RWPE2 (cell line): ENCODE measurements at regions not wholly inside any gene's neighbourhood (a gene's known extent, or its start where the extent isn't known, plus 50 kb on each side); places are given as distances from the start of the nearest gene placed in this dataset.
A peak's percentile ranks its signal among the peaks of the same experiment; 100 is the strongest.

Experiments
- ATAC-seq: fragments of 200-7000 bp; cut with Tn5 transposase; 3 replicates; pipeline ENCODE4 v1.9.1; 2021; ENCODE audit warnings: low read depth
- DNase-seq: peaks from one replicate; pipeline ENCODE4 v3.0.0-alpha.2; 2020; ENCODE audit warnings: low spot score
- H3K27ac ChIP-seq: fragments of 450-650 bp; 2 replicates; pipeline ENCODE4 v1.5.1; 2017; ENCODE audit warnings: mild to moderate bottlenecking; ENCODE audit not compliant: poor library complexity, severe bottlenecking
- H3K27me3 ChIP-seq: fragments of 250-450 bp; sonication (Bioruptor Pico); 2 replicates; pipeline ENCODE4 v1.5.1; 2021; ENCODE audit warnings: mild to moderate bottlenecking, moderate library complexity; ENCODE audit not compliant: insufficient read depth, poor library complexity, severe bottlenecking
- H3K36me3 ChIP-seq: fragments of 250-450 bp; sonication (Bioruptor Pico); 2 replicates; pipeline ENCODE4 v1.5.1; 2020; ENCODE audit warnings: low read depth, mild to moderate bottlenecking, moderate library complexity
- H3K4me1 ChIP-seq: fragments of 250-450 bp; sonication (Bioruptor Pico); 2 replicates; pipeline ENCODE4 v1.5.1; 2021; ENCODE audit warnings: mild to moderate bottlenecking, moderate library complexity; ENCODE audit not compliant: insufficient read depth, poor library complexity, severe bottlenecking
- H3K4me3 ChIP-seq: fragments of 250-450 bp; sonication (Bioruptor Pico); 2 replicates; pipeline ENCODE4 v1.5.1; 2021; ENCODE audit warnings: mild to moderate bottlenecking, moderate library complexity; ENCODE audit not compliant: severe bottlenecking
- H3K9me3 ChIP-seq: fragments of 250-450 bp; sonication (Bioruptor Pico); 2 replicates; pipeline ENCODE4 v1.5.1; 2021; ENCODE audit warnings: mild to moderate bottlenecking, moderate library complexity; ENCODE audit not compliant: severe bottlenecking
- CTCF ChIP-seq: fragments of 450-650 bp; IDR thresholded peaks from one replicate; pipeline ENCODE4 v1.5.1; 2017; ENCODE audit warnings: mild to moderate bottlenecking, moderate library complexity; ENCODE audit not compliant: poor library complexity, severe bottlenecking

GRCh38 chr19:32104153-32104849, 241.1 kb upstream of the ZNF507 start:
- ATAC-seq (peak; percentile 99), DNase-seq (no peak)
- Histone ChIP-seq H3K9me3 (no peaks in the 10 kb centered on the region), H3K4me3 (no peak overlapping the region), H3K27me3 (no peaks in the 10 kb centered on the region), H3K36me3 (no peaks in the 10 kb centered on the region), H3K27ac (peak overlapping the region; percentile 36), H3K4me1 (peaks cover 5% of the 10 kb centered on the region)
- TF ChIP-seq CTCF, result peak; percentile 33

GRCh38 chr19:32104850-32105235, 240.6 kb upstream of the ZNF507 start:
- H3K36me3 ChIP-seq, result no peaks in the 10 kb centered on the region
- H3K4me3 ChIP-seq, result no peak overlapping the region
- ATAC-seq, result peak; percentile 63
- no peak for DNase-seq
- H3K4me1 ChIP-seq, result peaks cover 5% of the 10 kb centered on the region
- peak overlapping the region; percentile 36 for H3K27ac ChIP-seq
- no peaks in the 10 kb centered on the region for H3K9me3 ChIP-seq
- H3K27me3 ChIP-seq, result no peaks in the 10 kb centered on the region
- peak; percentile 18 for TF ChIP-seq CTCF

GRCh38 chr19:32105527-32106310, 239.7 kb upstream of the ZNF507 start:
- Histone ChIP-seq H3K4me1 (peaks cover 5% of the 10 kb centered on the region), H3K4me3 (no peak overlapping the region), H3K27me3 (no peaks in the 10 kb centered on the region), H3K27ac (no peak overlapping the region), H3K9me3 (no peaks in the 10 kb centered on the region), H3K36me3 (no peaks in the 10 kb centered on the region)
- DNase-seq (no peak), ATAC-seq (no peak)
- TF ChIP-seq CTCF, result no peak

GRCh38 chr19:32122258-32122657, 223.2 kb upstream of the ZNF507 start:
- no peak for DNase-seq
- Histone ChIP-seq H3K36me3 (no peaks in the 10 kb centered on the region), H3K9me3 (no peaks in the 10 kb centered on the region), H3K27me3 (no peaks in the 10 kb centered on the region), H3K4me1 (no peaks in the 10 kb centered on the region), H3K27ac (no peak overlapping the region), H3K4me3 (no peak overlapping the region)
- ATAC-seq, result no peak
- no peak for TF ChIP-seq CTCF
